HUDEP-2 (cell line): ENCODE measurements at regions not wholly inside any gene's neighbourhood (a gene's known extent, or its start where the extent isn't known, plus 50 kb on each side); places are given as distances from the start of the nearest gene placed in this dataset.
"Not testable (repeated sequence)": the region's sequence is repeated elsewhere in the genome, so short reads cannot be mapped to it uniquely, and the experiment has no call there.

Experiments used
- DNase-seq, 76 experiments: peaks; one replicate each; lab custom pipeline; 2025; ENCODE audit not compliant: unreplicated experiment in 76 of 76; lab: John Stamatoyannopoulos, UW

GRCh38 chr6:115873901-115874300 lies 186.8 kb downstream of the FRK start:
- DNase-seq = no peak

DNA sequence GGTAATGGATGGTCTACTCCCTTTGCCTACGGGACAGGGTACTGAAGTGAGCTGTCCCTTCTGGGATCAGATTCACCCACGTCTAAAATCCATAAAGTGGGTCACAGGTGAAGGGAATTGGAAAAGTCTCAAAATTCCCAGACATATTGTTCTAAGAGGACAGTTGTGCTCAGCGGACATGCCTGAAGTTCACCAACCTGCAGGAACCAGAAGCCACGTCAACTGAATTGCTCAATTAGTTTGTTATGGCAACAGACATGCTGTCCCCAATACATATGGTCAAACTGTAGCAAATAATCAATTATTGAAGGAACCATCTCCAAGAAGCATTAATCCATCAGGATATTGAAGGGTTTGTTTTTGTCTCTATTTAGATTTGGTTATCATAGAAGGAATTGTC lies 190.2 kb downstream of the FRK start:
- DNase-seq = no peak

DNA sequence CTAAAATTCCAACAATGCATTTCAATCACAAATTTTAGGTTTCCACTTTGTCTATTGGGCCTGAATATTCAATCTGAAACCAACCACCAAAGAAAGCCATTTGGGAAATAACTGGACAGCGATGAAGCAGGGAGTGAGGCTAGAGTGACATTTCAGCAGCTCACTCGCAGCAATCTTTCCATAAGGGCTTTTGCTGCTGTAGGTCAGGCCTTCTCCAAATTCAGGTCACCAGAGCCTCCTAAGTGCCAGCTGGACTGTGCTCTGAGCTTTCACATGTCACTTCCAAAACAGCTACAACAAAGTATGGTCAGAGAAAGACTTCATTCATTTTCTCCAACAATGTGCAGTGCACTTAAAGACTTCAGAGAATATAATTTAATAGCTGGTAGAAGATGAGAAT lies 194.8 kb downstream of the FRK start:
- no peak for DNase-seq

DNA sequence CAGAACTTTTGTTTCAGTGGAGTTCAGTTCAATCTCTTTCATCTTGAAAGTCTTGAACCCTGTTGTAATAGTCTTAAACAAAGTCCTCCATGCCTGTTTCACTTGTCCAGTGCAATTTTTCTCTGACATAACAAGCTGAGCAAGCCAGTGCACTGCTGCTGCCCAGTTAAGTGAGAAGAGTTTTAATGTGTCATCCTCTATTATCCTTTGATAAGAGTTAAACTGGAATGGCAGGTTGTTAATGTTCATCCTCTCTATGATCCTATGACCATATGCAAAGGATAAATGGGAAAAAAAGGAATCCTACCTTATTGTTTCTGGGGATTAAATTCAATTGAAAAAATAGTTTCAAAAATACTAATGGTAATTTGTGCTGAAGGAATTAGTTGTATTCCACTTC lies 197.5 kb downstream of the FRK start:
- DNase-seq = no peak

GRCh38 chr6:115861658-115862057 lies 199.0 kb downstream of the FRK start:
- not testable (repeated sequence) for DNase-seq

DNA sequence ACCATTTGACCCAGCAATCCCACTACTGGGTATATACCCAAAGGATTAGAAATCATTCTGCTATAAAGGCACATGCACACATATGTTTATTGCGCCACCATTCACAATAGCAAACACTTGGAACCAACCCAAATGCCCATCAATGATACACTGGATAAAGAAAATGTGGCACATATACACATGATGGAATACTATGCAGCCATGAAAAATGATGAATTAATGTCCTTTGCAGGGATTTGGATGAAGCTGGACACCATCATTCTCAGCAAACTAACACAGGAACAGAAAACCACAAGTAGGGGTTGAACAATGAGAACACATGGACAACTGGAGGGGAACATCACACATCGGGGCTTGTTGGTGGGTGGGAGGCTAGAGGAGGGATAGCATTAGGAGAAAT lies 201.1 kb downstream of the FRK start:
- DNase-seq = not testable (repeated sequence)

- DNase-seq = no peak
These were observed 205.6 kb downstream of the FRK start for GRCh38 chr6:115854866-115855665.

GRCh38 chr6:115847671-115848070 lies 213.0 kb downstream of the FRK start:
- no peak for DNase-seq

DNA sequence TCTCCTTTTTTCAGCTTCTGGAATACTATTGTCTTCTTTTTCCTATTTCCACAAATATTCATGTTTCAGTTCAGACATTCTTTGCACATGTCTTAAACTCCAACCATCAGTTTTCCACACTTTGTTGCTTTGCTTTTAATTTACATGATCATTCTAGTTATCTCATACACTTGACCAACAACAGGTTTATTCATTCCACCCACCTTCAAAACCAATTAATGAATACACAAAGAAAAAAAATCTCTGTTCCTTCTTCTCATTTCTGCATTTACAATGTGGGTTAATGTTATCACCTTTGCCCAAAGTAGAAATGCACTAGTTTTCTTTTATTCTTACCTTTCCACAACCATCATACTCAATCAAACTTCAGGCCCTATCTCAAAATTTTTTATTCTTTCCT lies 216.7 kb downstream of the FRK start:
- DNase-seq = no peak

DNA sequence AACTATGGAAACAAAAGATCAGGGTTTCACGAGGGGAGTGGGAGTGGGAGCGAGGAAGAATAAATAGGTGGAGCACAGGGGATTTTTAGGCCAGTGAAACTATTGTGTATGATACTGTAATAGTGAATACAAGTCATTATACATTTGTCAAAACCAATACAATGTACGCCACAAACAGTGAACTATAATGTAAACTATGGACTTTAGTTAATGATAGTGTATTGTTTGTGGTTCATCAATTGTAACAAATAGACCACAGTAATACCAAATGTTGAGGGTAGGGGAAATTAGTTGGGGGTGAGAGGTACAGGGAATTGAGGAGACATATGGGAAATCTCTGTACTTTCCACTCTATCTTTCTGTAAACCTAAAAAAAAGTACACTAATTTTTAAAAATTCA lies 218.4 kb downstream of the FRK start:
- DNase-seq = no peak

DNA sequence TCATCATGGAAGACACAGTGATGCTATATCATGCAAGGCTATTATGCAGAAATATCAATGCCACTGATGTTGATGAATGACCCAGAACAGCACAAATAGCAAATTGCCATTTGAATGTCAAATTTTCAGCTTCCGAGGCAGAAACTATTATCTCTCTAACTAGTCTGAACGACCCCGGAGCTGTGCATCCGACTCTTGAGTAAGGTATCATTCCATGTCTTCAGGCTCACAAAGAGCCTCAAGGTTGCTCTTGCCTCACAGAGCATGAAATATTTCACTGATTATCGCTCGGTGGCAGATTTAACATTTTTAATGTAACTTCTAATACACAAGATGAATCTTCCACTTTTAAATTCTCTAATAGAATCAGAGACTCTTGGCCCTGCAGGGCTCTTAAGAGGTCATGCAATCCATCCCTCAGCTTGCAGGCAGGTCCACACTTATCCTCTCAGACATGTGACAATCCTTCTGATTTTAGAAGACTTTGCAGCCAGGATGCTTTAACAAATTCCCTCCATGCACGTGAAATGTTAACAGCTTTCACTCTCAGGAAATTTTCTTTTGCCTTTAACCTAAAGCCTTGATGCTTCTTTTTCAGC lies 221.0 kb downstream of the FRK start:
- DNase-seq = no peak

- peak in 56 of 76 experiments; percentile 4 to 74 (median 30) for DNase-seq
These were observed 221.8 kb downstream of the FRK start for GRCh38 chr6:115838763-115839401.

DNA sequence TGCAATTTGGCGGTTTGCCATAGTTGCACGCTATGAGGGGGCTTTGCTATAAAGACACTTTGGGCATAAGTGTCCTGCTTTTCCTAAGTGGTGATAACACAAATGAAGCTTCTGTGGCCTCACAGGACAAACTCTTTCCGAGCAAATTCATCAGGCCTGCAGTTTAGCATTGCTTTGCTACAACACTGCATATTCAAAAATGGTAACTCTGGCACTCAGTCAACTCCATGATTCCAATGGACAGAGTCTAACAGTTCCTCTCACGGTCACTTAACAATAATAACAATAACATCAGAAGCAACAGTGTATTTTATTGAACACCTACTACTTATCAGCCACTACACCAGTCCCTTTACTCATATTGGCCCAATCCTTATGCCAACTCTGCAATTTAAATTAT lies 222.5 kb downstream of the FRK start:
- DNase-seq = no peak

DNA sequence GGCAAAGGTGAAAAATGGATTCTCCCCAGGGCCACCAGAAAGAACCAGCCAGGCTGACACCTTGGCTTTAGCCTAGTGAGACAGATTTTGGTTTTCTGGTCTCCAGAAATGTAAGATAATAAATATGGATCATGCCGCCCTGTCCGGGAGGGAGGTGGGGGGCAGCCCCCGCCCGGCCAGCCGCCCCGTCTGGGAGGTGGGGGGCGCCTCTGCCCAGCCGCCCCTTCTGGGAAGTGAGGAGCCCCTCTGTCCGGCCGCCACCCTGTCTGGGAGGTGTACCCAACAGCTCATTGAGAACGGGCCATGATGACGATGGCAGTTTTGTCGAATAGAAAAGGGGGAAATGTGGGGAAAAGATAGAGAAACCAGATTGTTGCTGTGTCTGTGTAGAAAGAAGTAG lies 224.3 kb downstream of the FRK start:
- DNase-seq = not testable (repeated sequence)

DNA sequence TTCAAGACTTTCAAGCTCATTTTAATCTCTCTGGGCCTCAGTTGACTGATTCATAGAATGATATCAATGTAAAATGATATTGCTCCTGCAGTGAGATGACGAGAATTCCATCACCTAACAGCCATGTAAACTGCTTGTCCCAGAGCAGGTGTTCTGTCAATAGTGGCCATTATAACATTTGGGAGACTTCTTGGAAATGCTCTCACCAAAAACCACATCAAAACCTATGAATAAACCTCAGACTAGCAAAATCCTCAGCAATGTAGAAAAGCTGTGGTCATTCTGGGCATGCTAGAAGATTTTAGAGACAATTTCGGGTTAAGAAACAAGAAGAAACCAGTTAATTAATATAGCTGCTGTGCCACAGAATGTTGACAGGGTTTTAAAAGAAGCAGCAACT lies 225.4 kb downstream of the FRK start:
- DNase-seq = no peak

DNA sequence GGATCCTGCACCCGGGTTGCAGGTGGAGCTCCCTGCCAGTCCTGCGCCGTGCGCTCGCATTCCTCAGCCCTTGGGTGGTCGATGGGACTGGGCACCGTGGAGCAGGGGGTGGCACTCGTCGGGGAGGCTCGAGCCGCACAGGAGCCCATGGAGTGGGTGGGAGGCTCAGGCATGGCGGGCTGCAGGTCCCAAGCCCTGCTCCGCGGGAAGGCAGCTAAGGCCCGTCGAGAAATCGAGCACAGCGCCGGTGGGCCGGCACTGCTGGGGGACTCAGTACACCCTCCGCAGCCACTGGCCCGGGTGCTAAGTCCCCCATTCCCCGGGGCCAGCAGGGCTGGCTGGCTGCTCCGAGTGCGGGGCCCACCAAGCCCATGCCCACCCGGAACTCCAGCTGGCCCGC lies 226.1 kb downstream of the FRK start:
- not testable (repeated sequence) for DNase-seq

- DNase-seq = no peak
These were observed 227.9 kb downstream of the FRK start for GRCh38 chr6:115832786-115833185.

GRCh38 chr6:115832186-115832585 lies 228.5 kb downstream of the FRK start:
- DNase-seq = no peak

DNA sequence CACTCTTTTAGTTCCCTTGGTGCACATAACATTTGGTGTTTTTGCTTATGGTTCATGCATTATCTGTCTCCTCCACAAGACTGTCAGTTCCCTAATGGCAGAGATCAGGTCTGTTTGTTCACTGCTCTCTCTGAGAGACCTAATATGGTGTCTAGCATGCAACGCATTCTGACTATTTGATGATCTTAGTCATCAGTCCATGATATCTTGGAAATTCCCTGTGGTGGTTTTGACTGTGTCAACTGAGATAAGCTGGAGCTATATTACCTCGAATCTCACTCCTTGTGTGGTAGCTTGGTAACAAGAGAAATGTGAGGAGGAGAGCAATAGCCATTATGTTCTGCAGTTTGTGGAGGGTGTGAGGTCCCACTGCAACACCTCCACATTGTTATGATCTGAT lies 229.8 kb downstream of the FRK start:
- DNase-seq = peak in 4 of 76 experiments; percentile 4 to 33 (median 14)

DNA sequence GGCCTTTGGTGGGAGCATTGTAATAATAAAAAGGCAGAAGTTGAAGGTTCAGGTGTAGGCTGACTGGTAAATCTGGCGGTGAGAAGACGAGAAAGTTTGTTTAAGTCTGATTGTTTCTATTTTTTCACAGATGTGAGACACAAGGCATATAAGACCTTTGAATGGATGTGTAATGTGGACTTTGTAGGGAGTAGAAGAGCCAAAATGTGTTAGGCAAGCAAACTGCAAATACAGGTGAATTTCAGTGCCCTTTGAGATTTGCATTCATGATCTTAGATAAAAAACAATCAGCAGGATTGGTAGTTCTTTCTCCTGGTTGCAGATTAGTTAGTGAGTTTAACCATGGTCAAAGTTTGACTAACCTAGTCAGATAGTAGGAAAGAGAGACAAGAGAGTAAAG lies 238.9 kb downstream of the FRK start:
- no peak for DNase-seq

GRCh38 chr6:115819506-115819905 lies 241.2 kb downstream of the FRK start:
- no peak for DNase-seq

DNA sequence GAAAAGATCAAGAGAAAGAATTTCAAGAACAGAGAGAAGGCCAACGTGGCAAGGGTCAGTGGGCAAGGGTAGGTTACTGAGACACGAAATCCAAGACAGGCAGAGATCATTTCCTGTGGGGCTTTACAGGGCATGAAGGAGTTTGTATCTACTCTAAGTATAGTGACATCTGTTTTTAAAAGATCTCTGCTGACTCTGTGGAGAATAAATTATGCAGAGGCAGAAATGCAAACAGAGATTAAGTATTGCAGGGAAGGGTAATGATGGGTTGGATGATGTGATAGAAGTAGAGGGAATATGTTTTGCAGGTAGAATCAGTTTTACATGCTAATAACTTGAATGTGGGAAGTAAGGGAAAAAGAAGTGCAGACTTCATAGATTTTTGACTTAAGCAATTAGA lies 243.5 kb downstream of the FRK start:
- no peak for DNase-seq
